ENCODE measurements at regions not wholly inside any gene's neighbourhood (a gene's known extent, or its start where the extent isn't known, plus 50 kb on each side); places are given as distances from the start of the nearest gene placed in this dataset.

DNA sequence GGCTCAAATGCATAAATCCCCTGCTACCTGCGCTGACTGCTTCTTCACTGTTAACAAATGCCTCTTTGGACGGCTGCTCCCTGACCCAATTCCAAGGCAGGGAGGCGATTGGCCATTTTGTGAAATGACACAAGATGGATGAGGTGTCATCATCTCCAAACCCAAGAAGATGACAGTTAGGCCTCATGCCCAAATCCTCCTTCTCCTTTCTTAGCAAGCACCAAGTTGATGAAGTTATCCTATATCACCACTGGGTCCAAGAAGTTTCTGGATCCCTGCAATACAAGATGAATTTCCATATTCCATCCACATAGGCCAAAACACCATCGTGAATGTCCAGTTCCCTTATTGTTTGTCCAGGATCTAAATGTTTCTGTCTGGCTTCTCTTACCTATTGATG lies 98.5 kb upstream of the RAB11FIP2 start:
- Histone ChIP-seq H3K4ac (ENCODE audit: low read depth, low read length) (no peak overlapping the region), H3K4me1 (ENCODE audit: control insufficient read depth, insufficient read depth, low read length) (no peaks in the 10 kb centered on the region), H3K14ac (replicated peaks; ENCODE audit: low read depth, low read length) (no peak overlapping the region), H2BK120ac (ENCODE audit: low read depth, low read length) (no peak overlapping the region), H3K56ac (ENCODE audit: extremely low read depth, insufficient read depth, low read length) (no peak overlapping the region), H3K23ac (ENCODE audit: low read depth, low read length) (no peak overlapping the region), H3K9me1 (ENCODE audit: insufficient read depth, low read length) (no peaks in the 10 kb centered on the region), H3K18ac (ENCODE audit: low read depth, low read length) (no peak overlapping the region), H4K5ac (ENCODE audit: low read depth, low read length) (no peak overlapping the region), H4K91ac (ENCODE audit: insufficient read depth, low read depth, low read length) (no peak overlapping the region), H3K4me3 (ENCODE audit: insufficient read depth, low read depth, low read length) (no peak overlapping the region), H3K79me1 (ENCODE audit: low read depth in 1 of 2, low read length in 2 of 2) (no peaks in the 10 kb centered on the region), H4K8ac (ENCODE audit: low read depth in 2 of 2, low read length in 2 of 2) (no peak overlapping the region), H2BK20ac (ENCODE audit: low read depth, low read length) (no peak overlapping the region), H3K9ac (ENCODE audit: low read depth, low read length) (no peak overlapping the region), H3K27me3 (ENCODE audit: control insufficient read depth, insufficient read depth, low read length) (no peaks in the 10 kb centered on the region), H2AK5ac (ENCODE audit: low read depth, low read length) (no peak overlapping the region), H2BK5ac (ENCODE audit: low read depth, low read length, poor library complexity, severe bottlenecking) (no peak overlapping the region), H3K27ac (ENCODE audit: insufficient read depth, low read length) (no peak overlapping the region), H4K20me1 (ENCODE audit: insufficient read depth, low read length) (no peaks in the 10 kb centered on the region), H2AK9ac (replicated peaks; ENCODE audit: low read depth, low read length, poor library complexity) (no peak overlapping the region), H2AFZ (replicated peaks; ENCODE audit: low read length, poor library complexity) (no peak overlapping the region), H3K9me3 (ENCODE audit: control insufficient read depth, insufficient read depth, low read length) (peaks cover 6% of the 10 kb centered on the region), H3K4me2 (ENCODE audit: low read depth, low read length) (no peak overlapping the region), H2BK15ac (ENCODE audit: low read depth, low read length) (no peak overlapping the region), H3K36me3 (ENCODE audit: control insufficient read depth, insufficient read depth, low read length) (no peaks in the 10 kb centered on the region)
- ATAC-seq (ENCODE audit: low read depth) (no peak), DNase-seq (no peak)
- no CpG with 5 or more reads among the region's 4 CpGs for WGBS, 2 experiments (ENCODE audit: extremely low coverage in 2 of 2, insufficient read length in 1 of 2)
- in situ Hi-C loops (cut with MboI; ENCODE audit: low sequenced_read_pairs) = no loop called here
- TF ChIP-seq CEBPB (IDR thresholded peaks at IDR 0.05; ENCODE audit: low read depth, low read length) (no peak), ELK1 (IDR thresholded peaks at IDR 0.05; ENCODE audit: borderline replicate concordance, low read depth, low read length) (no peak), MXI1 (IDR thresholded peaks at IDR 0.05; ENCODE audit: borderline replicate concordance, low read depth, low read length) (no peak), MAFK (IDR thresholded peaks at IDR 0.05; ENCODE audit: low read depth, low read length) (no peak), FOS (IDR thresholded peaks at IDR 0.05; ENCODE audit: low read depth, low read length) (no peak), RAD21 (IDR thresholded peaks at IDR 0.05; ENCODE audit: low read length) (no peak), RCOR1 (IDR thresholded peaks at IDR 0.05; ENCODE audit: insufficient replicate concordance, low read length) (no peak), RFX5 (IDR thresholded peaks at IDR 0.05; ENCODE audit: low read depth, low read length) (no peak), SMC3 (IDR thresholded peaks at IDR 0.05; ENCODE audit: low read depth, low read length) (no peak), MAZ (IDR thresholded peaks at IDR 0.05; ENCODE audit: borderline replicate concordance, low read depth, low read length) (no peak), USF2 (IDR thresholded peaks at IDR 0.05; ENCODE audit: low read depth, low read length) (no peak), NFE2L2 (IDR thresholded peaks at IDR 0.05; ENCODE audit: low read depth, low read length) (no peak), POLR2A (IDR thresholded peaks at IDR 0.05; ENCODE audit: low read depth, low read length) (no peak), BHLHE40 (IDR thresholded peaks at IDR 0.05; ENCODE audit: low read depth, low read length) (no peak)
- TF ChIP-seq, protein P1, sequence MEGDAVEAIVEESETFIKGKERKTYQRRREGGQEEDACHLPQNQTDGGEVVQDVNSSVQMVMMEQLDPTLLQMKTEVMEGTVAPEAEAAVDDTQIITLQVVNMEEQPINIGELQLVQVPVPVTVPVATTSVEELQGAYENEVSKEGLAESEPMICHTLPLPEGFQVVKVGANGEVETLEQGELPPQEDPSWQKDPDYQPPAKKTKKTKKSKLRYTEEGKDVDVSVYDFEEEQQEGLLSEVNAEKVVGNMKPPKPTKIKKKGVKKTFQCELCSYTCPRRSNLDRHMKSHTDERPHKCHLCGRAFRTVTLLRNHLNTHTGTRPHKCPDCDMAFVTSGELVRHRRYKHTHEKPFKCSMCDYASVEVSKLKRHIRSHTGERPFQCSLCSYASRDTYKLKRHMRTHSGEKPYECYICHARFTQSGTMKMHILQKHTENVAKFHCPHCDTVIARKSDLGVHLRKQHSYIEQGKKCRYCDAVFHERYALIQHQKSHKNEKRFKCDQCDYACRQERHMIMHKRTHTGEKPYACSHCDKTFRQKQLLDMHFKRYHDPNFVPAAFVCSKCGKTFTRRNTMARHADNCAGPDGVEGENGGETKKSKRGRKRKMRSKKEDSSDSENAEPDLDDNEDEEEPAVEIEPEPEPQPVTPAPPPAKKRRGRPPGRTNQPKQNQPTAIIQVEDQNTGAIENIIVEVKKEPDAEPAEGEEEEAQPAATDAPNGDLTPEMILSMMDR (conservative IDR thresholded peaks at IDR 0.05; ENCODE audit: low read depth, low read length) = no peak
- intact Hi-C loops (cut with micrococcal nuclease) = no loop called here
- dilution Hi-C loops (cut with HindIII; ENCODE audit: low sequenced_read_pairs, unreplicated experiment) = no loop called here
- CTCF ChIA-PET = no interaction called here
- BruUV-seq (replicated peaks) = no TSS peak
- POLR2A ChIA-PET (ENCODE audit: unreplicated experiment) = no interaction called here

Data from IMR-90 (cell line).